Aorta (tissue), 5 donors: ENCODE measurements at regions not wholly inside any gene's neighbourhood (a gene's known extent, or its start where the extent isn't known, plus 50 kb on each side); places are given as distances from the start of the nearest gene placed in this dataset.

Experiments used
- ATAC-seq: fragments of 200-7000 bp; cut with Tn5 transposase; one replicate; pipeline ENCODE4 v1.9.1; 2022; ENCODE audit warnings: moderate library complexity; ENCODE audit not compliant: low FRiP score
- DNase-seq, 2 donors: peaks; one replicate each; pipeline ENCODE4 v3.0.0-alpha.2; 2020
- H3K27ac ChIP-seq, 2 donors: one replicate each; pipeline ENCODE4 v1.5.1; 2013; ENCODE audit warnings: low read length in 2 of 2, mild to moderate bottlenecking in 2 of 2, moderate library complexity in 2 of 2, control low read depth in 1 of 2, inconsistent platforms in 1 of 2, low read depth in 1 of 2
- H3K27me3 ChIP-seq, 2 donors: one replicate each; pipeline ENCODE4 v1.6.1; 2013; ENCODE audit warnings: control low read depth in 1 of 2, low read length in 1 of 2, mild to moderate bottlenecking in 1 of 2, moderate library complexity in 1 of 2; ENCODE audit not compliant: insufficient read depth in 2 of 2, control insufficient read depth in 1 of 2
- H3K36me3 ChIP-seq, 2 donors: one replicate each; pipeline ENCODE4 v1.6.1; 2013; ENCODE audit warnings: control low read depth in 1 of 2, low read length in 1 of 2, mild to moderate bottlenecking in 1 of 2; ENCODE audit not compliant: insufficient read depth in 2 of 2, control insufficient read depth in 1 of 2
- H3K4me1 ChIP-seq, 2 donors: one replicate each; pipeline ENCODE4 v1.6.1; 2013; ENCODE audit warnings: low read length in 2 of 2, control low read depth in 1 of 2, mild to moderate bottlenecking in 1 of 2, moderate library complexity in 1 of 2; ENCODE audit not compliant: insufficient read depth in 2 of 2, control insufficient read depth in 1 of 2
- H3K4me3 ChIP-seq, 2 donors: one replicate each; pipeline ENCODE4 v1.5.1; 2013; ENCODE audit warnings: low read length in 2 of 2, control low read depth in 1 of 2, mild to moderate bottlenecking in 1 of 2
- H3K9me3 ChIP-seq: one replicate; pipeline ENCODE4 v1.6.1; 2013; ENCODE audit warnings: mild to moderate bottlenecking, low read length; ENCODE audit not compliant: control insufficient read depth
- WGBS, 2 donors: extraction: QIAGEN DNeasy Blood & Tissue Kit; methylation state at CpG; one replicate each; pipeline ENCODE4 v1.1.7; 2013; 5-methylcytosine and 5-hydroxymethylcytosine counted together
- intact Hi-C, 2 donors: fragments of 100-400 bp; cut with DNase I; formaldehyde crosslinking; loops; one replicate each; pipeline versions ENCODE4 v1.14.2 to v1.15.0; 2022
- donor health status: healthy with polysubstance abuse.
- donor health status: Bipolar disorder and iron deficiency.
- donor health status: DM: no; HTN: no; CAD: no.
- donor health status: DM: no; HTN: no; CAD: no.
- donor health status: DM: yes; HTN: yes; CAD: no.

GRCh38 chr12:13571035-13571434, 374.5 kb downstream of the EMP1 start:
- intact Hi-C loops, result no loop called here
- Histone ChIP-seq H3K4me3 (no peak overlapping the region), H3K4me1 (no peaks in the 10 kb centered on the region), H3K27ac (no peak overlapping the region), H3K27me3 (no peaks in the 10 kb centered on the region), H3K9me3 (no peaks in the 10 kb centered on the region), H3K36me3 (no peaks in the 10 kb centered on the region)
- ATAC-seq (no peak), DNase-seq (no peak)
- 67 to 68% methylated on average over 2 of the region's 2 CpGs for WGBS, 2 donors

DNA sequence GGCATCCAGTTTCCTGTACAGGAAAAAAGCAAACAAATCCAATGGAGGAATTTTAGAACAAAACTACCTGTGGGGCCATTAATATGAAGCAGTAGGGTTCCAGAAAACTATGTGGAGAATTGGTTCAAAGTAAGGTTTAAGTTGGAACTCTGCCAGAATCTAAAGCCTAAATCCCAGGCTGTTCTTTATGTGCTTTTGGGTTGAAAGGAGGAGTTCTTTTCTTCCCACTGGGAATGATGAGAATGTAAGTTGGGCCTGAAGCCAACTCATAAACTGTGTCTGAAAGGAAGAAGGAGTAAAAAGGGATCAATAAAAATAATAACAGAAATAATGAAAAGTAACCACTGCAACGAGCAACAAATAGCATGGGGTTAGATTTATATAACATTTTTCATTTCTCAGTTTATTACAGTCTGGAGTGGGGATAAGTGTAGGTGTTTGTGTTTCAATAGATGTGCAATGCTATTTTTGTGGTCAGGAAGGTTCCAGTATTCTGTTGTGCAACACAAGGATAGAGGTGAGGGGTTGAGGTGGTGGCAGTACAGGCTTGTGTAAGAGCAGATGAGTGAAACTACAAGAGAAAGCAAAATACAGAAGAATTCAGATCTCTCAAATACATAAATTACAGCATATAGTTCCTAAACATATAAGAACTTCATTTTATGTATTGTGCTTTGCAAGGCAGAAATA, 373.6 kb downstream of the EMP1 start:
- intact Hi-C loops, result no loop called here
- no peaks in the 10 kb centered on the region for H3K9me3 ChIP-seq
- no peaks in the 10 kb centered on the region for H3K36me3 ChIP-seq
- no peak overlapping the region for H3K4me3 ChIP-seq
- no peaks in the 10 kb centered on the region for H3K4me1 ChIP-seq
- ATAC-seq (no peak), DNase-seq (no peak)
- H3K27ac ChIP-seq, result no peak overlapping the region
- no peaks in the 10 kb centered on the region for H3K27me3 ChIP-seq
- WGBS, 2 donors, result 9 to 22% methylated on average over 1 of the region's 1 CpG

DNA sequence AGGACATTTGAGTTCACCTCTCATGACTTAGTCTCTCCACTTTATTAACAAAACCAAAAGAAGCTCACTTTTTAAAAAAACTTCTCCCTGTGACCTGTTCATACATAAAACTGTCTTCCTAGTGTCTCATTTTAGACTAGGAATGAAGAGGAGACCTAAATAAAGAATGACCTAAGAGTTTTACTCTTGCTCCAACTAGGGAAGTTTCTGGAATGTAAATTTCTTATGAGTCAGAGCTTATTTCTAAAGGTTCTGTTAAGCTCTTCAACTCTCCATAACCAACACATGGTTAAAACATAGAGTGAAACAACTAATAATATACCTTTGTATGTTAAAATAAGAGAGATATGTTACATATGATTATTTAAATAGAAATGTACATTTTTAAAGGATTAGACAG, 369.8 kb downstream of the EMP1 start:
- no peak for ATAC-seq
- intact Hi-C loops, result no loop called here
- no peak overlapping the region for H3K27ac ChIP-seq
- no peaks in the 10 kb centered on the region for H3K9me3 ChIP-seq
- no peaks in the 10 kb centered on the region for H3K27me3 ChIP-seq
- no peak overlapping the region for H3K4me3 ChIP-seq
- DNase-seq, result no peak
- H3K36me3 ChIP-seq, result no peaks in the 10 kb centered on the region
- no peaks in the 10 kb centered on the region for H3K4me1 ChIP-seq

- no peak for DNase-seq
- no peaks in the 10 kb centered on the region for H3K4me1 ChIP-seq
- H3K27ac ChIP-seq, result no peak overlapping the region
- H3K4me3 ChIP-seq, result no peak overlapping the region
- no peaks in the 10 kb centered on the region for H3K27me3 ChIP-seq
- H3K36me3 ChIP-seq, result no peaks in the 10 kb centered on the region
- intact Hi-C loops, result no loop called here
- ATAC-seq, result no peak
- H3K9me3 ChIP-seq, result no peaks in the 10 kb centered on the region
- WGBS, 2 donors, result 92 to 94% methylated on average over 21 of the region's 21 CpGs
Observed at GRCh38 chr12:13564266-13564810, 367.8 kb downstream of the EMP1 start.

- DNase-seq, result no peak
- ATAC-seq, result no peak
- 97% methylated on average over 29 of the region's 29 CpGs for WGBS, 2 donors
Observed at GRCh38 chr12:13563743-13564125, 367.2 kb downstream of the EMP1 start.

GRCh38 chr12:13562915-13563742, 366.6 kb downstream of the EMP1 start:
- Histone ChIP-seq H3K27ac (no peak overlapping the region), H3K27me3 (no peaks in the 10 kb centered on the region), H3K9me3 (no peaks in the 10 kb centered on the region), H3K4me1 (no peaks in the 10 kb centered on the region), H3K36me3 (no peaks in the 10 kb centered on the region), H3K4me3 (no peak overlapping the region)
- WGBS, 2 donors, result 95% methylated on average over 53 of the region's 53 CpGs
- DNase-seq (peak in 1 of 2 donors; percentile 74), ATAC-seq (no peak)
- intact Hi-C loops, result no loop called here

More at GRCh38 chr12:13563743-13564125, 367.2 kb downstream of the EMP1 start:
- H3K4me1 ChIP-seq, result no peaks in the 10 kb centered on the region
- intact Hi-C loops, result no loop called here
- no peak overlapping the region for H3K27ac ChIP-seq
- H3K27me3 ChIP-seq, result no peaks in the 10 kb centered on the region
- no peaks in the 10 kb centered on the region for H3K9me3 ChIP-seq
- no peaks in the 10 kb centered on the region for H3K36me3 ChIP-seq
- no peak overlapping the region for H3K4me3 ChIP-seq

DNA sequence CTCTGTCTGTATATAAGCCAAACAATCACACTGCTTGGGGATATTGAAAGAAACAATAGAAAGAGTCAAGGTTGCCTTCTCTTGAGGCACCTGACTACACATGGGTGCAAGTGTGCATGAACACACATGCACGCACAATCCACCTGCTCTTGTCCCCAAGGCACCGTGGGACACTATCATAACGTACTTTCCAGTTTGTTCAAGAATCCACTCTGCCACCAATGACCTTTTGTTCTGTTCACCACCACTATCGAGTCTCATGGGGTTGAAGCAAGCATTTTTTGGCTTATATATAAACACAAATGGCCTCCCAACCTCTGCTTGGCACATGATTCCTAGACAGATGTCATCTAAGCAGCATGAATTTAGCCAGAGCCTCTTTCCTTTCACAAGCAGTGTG, 365.4 kb downstream of the EMP1 start:
- Histone ChIP-seq H3K9me3 (no peaks in the 10 kb centered on the region), H3K36me3 (no peaks in the 10 kb centered on the region), H3K27ac (no peak overlapping the region), H3K4me1 (no peaks in the 10 kb centered on the region), H3K4me3 (no peak overlapping the region), H3K27me3 (no peaks in the 10 kb centered on the region)
- intact Hi-C loops, result no loop called here
- WGBS, 2 donors, result 63% methylated on average over 4 of the region's 4 CpGs
- no peak for ATAC-seq
- DNase-seq, result no peak

- intact Hi-C loops, result no loop called here
- no peaks in the 10 kb centered on the region for H3K4me1 ChIP-seq
- DNase-seq, result no peak
- 67 to 74% methylated on average over 8 of the region's 8 CpGs for WGBS, 2 donors
- H3K9me3 ChIP-seq, result no peaks in the 10 kb centered on the region
- no peak overlapping the region for H3K27ac ChIP-seq
- H3K4me3 ChIP-seq, result no peak overlapping the region
- H3K36me3 ChIP-seq, result no peaks in the 10 kb centered on the region
- no peak for ATAC-seq
- H3K27me3 ChIP-seq, result no peaks in the 10 kb centered on the region
Observed at GRCh38 chr12:13559318-13559978, 362.9 kb downstream of the EMP1 start.
